ENCODE measurements at regions not wholly inside any gene's neighbourhood (a gene's known extent, or its start where the extent isn't known, plus 50 kb on each side); places are given as distances from the start of the nearest gene placed in this dataset.

DNA sequence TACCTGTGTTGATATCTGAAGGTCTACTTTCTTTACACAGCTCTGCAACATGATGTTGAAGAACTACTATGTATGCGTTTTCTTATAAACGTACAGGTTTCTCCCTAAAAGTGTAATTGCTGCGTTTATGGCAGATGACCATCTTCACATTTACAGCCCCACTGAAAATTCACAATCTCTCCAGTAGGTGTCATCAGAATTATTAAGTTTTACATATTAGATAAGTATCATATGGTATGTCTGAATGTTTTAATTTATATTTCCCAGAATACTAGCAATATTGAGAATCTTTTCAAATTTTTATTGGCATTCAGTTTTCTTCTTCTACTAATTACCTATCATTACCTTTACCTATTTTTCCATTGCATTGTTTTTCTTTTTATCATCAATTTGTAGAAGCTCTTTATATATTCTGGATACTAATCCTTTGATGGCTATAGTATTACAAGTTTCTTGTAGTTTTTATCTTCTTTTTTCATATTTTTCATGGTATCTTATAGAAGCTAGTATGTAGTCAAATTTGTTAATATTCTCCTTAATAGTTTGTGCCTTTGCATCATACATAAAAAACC is 123.5 kb downstream of the CAPZA3 start:
- Mint-ChIP-seq H3K36me3 (ENCODE audit: low read depth) (no peaks in the 10 kb centered on the region), H3K27me3 (no peaks in the 10 kb centered on the region), H3K4me3 (no peak overlapping the region), H3K27ac (no peak overlapping the region), H3K9me3 (no peaks in the 10 kb centered on the region), H3K4me1 (ENCODE audit: low read depth) (no peaks in the 10 kb centered on the region)
- TF ChIP-seq, protein P1, sequence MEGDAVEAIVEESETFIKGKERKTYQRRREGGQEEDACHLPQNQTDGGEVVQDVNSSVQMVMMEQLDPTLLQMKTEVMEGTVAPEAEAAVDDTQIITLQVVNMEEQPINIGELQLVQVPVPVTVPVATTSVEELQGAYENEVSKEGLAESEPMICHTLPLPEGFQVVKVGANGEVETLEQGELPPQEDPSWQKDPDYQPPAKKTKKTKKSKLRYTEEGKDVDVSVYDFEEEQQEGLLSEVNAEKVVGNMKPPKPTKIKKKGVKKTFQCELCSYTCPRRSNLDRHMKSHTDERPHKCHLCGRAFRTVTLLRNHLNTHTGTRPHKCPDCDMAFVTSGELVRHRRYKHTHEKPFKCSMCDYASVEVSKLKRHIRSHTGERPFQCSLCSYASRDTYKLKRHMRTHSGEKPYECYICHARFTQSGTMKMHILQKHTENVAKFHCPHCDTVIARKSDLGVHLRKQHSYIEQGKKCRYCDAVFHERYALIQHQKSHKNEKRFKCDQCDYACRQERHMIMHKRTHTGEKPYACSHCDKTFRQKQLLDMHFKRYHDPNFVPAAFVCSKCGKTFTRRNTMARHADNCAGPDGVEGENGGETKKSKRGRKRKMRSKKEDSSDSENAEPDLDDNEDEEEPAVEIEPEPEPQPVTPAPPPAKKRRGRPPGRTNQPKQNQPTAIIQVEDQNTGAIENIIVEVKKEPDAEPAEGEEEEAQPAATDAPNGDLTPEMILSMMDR (IDR thresholded peaks at IDR 0.05): peak; percentile 42
- ChIA-PET CTCF (no interaction called here), POLR2A (no interaction called here)
- Histone ChIP-seq H3K27ac (ENCODE audit: low read depth in 1 of 2, low read length in 2 of 2) (no peak overlapping the region), H3K4me3 (ENCODE audit: low read length) (no peak overlapping the region), H3K27me3 (ENCODE audit: control insufficient read depth in 1 of 2, insufficient read depth in 2 of 2, low read length in 2 of 2) (no peaks in the 10 kb centered on the region), H3K9me3 (ENCODE audit: control insufficient read depth in 1 of 2, insufficient read depth in 1 of 2, low read length in 2 of 2) (no peaks in the 10 kb centered on the region), H3K4me1 (ENCODE audit: insufficient read depth, low read length) (no peaks in the 10 kb centered on the region), H3K36me3 (ENCODE audit: insufficient read depth, low read length) (no peaks in the 10 kb centered on the region)
- DNase-seq (peak in 3 of 14 experiments; percentile 20 to 24 (median 20)), ATAC-seq (ENCODE audit: poor library complexity) (no peak)
- intact Hi-C loops (cut with DNase I, micrococcal nuclease): loop anchor here (1.0 to 5.0 kb wide), 3 partner anchors 325 to 426 kb away; no protein-coding TSS in a partner anchor

DNA sequence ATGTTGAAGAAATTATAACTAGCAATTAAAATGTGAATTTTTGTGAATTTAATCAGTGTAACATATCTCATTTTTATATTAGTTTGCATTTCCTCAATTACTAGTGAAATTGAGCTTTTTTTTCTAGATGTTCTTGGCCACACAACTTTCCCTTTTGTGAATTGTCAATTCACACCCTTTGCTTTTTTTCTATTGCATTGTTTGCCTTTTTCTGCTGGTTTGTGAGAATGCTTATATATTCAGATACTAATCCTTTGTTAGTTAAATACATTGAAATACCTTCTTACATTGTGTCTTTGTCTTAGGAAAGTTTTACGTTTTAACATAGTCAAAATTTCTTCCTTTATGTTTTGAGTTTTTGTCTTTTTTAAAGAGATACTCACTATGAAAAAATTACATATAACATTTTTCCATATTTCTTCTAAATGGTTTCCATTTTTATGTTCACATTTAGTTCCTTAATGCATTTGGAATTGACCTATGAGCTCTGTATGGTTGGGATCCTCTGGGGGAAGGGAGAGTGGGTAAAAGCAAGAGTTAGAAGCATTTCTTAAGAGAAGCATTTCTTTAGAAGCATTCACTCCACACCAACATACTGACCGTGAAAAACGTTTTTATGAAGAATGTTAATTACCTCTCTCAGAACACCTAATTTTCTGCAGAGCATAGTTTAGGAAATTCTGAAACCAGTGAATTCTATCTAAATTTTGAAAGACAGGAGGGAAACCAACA is 126.0 kb downstream of the CAPZA3 start:
- DNase-seq: no peak
- CTCF ChIA-PET: no interaction called here
- Mint-ChIP-seq H3K27me3 (no peaks in the 10 kb centered on the region), H3K9me3 (no peaks in the 10 kb centered on the region), H3K4me3 (no peak overlapping the region), H3K4me1 (ENCODE audit: low read depth) (peaks cover 3% of the 10 kb centered on the region), H3K27ac (no peak overlapping the region), H3K36me3 (ENCODE audit: low read depth) (no peaks in the 10 kb centered on the region)
- POLR2A ChIA-PET: no interaction called here
- Histone ChIP-seq H3K36me3 (ENCODE audit: insufficient read depth, low read length) (no peaks in the 10 kb centered on the region), H3K27me3 (ENCODE audit: control insufficient read depth in 1 of 2, insufficient read depth in 2 of 2, low read length in 2 of 2) (no peaks in the 10 kb centered on the region), H3K27ac (ENCODE audit: low read depth in 1 of 2, low read length in 2 of 2) (no peak overlapping the region), H3K9me3 (ENCODE audit: control insufficient read depth in 1 of 2, insufficient read depth in 1 of 2, low read length in 2 of 2) (no peaks in the 10 kb centered on the region), H3K4me1 (ENCODE audit: insufficient read depth, low read length) (no peaks in the 10 kb centered on the region), H3K4me3 (ENCODE audit: low read length) (no peak overlapping the region)
- no peak for ATAC-seq (ENCODE audit: poor library complexity)
- intact Hi-C loops (cut with DNase I, micrococcal nuclease): loop anchor here in 1 of 2 experiments (5.0 kb wide), 2 partner anchors 323 to 423 kb away; no protein-coding TSS in a partner anchor
- TF ChIP-seq, protein P1 (IDR thresholded peaks at IDR 0.05): no peak

DNA sequence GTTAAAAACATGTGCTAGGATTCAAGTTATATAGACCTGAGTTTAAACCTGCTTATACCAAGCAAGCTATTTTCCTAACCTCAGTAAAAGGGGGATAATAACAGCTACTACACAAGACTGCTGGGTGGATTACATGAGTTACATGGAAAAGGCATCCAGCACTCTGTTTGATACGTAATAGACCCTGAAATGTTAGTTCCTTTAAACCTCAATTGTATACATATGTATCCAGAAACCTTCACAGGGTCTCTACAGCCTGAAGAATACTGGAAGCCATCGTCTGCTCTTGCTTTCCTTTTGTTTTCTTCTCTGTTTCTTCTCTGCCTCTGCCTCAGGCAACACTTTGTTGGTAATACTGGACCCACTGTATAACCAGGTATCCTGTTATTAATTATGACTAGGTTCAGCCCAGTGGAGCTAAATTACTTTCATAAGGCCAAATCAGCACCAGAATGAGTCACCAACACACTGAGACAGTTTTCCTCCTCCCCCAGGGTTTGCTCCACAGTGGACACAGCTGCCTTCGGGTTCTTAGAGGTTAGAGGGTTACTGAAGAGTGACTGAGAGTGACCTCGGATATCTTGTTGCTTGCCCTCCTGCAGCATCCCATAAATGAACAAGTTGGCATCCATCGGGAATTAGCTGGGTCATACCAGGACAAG is 127.1 kb downstream of the CAPZA3 start:
- Mint-ChIP-seq H3K27ac (no peak overlapping the region), H3K36me3 (ENCODE audit: low read depth) (no peaks in the 10 kb centered on the region), H3K27me3 (no peaks in the 10 kb centered on the region), H3K4me3 (no peak overlapping the region), H3K9me3 (no peaks in the 10 kb centered on the region), H3K4me1 (ENCODE audit: low read depth) (peaks cover 7% of the 10 kb centered on the region)
- Histone ChIP-seq H3K4me3 (ENCODE audit: low read length) (no peak overlapping the region), H3K27me3 (ENCODE audit: control insufficient read depth in 1 of 2, insufficient read depth in 2 of 2, low read length in 2 of 2) (no peaks in the 10 kb centered on the region), H3K36me3 (ENCODE audit: insufficient read depth, low read length) (no peaks in the 10 kb centered on the region), H3K9me3 (ENCODE audit: control insufficient read depth in 1 of 2, insufficient read depth in 1 of 2, low read length in 2 of 2) (no peaks in the 10 kb centered on the region), H3K27ac (ENCODE audit: low read depth in 1 of 2, low read length in 2 of 2) (no peak overlapping the region), H3K4me1 (ENCODE audit: insufficient read depth, low read length) (no peaks in the 10 kb centered on the region)
- ATAC-seq (ENCODE audit: poor library complexity) (no peak), DNase-seq (no peak)
- TF ChIP-seq, protein P1 (IDR thresholded peaks at IDR 0.05): no peak
- CTCF ChIA-PET: no interaction called here
- intact Hi-C loops (cut with DNase I, micrococcal nuclease): loop anchor here in 1 of 2 experiments (5.0 kb wide), 2 partner anchors 322 to 422 kb away; no protein-coding TSS in a partner anchor
- POLR2A ChIA-PET: no interaction called here
